SJCRH30 (cell line): ENCODE measurements at regions not wholly inside any gene's neighbourhood (a gene's known extent, or its start where the extent isn't known, plus 50 kb on each side); places are given as distances from the start of the nearest gene placed in this dataset.

Source experiments
- DNase-seq, 2 experiments: peaks; one replicate each; pipeline ENCODE4 v3.0.0-alpha.2; 2015 to 2020
- H3K27ac ChIP-seq: fragments of 250-450 bp; sonication (Bioruptor Pico); 2 replicates; pipeline ENCODE4 v1.5.1; 2020; ENCODE audit warnings: mild to moderate bottlenecking, moderate library complexity
- H3K27me3 ChIP-seq: fragments of 250-450 bp; sonication (Bioruptor Pico); 2 replicates; pipeline ENCODE4 v1.5.1; 2020; ENCODE audit warnings: mild to moderate bottlenecking, moderate library complexity
- H3K36me3 ChIP-seq: fragments of 250-450 bp; sonication (Bioruptor Pico); 2 replicates; pipeline ENCODE4 v1.5.1; 2020; ENCODE audit warnings: mild to moderate bottlenecking, moderate library complexity
- H3K4me1 ChIP-seq: fragments of 250-450 bp; sonication (Bioruptor Pico); 2 replicates; pipeline ENCODE4 v1.5.1; 2020; ENCODE audit warnings: mild to moderate bottlenecking, moderate library complexity
- H3K4me3 ChIP-seq: fragments of 250-450 bp; sonication (Bioruptor Pico); 2 replicates; pipeline ENCODE4 v1.5.1; 2020; ENCODE audit warnings: mild to moderate bottlenecking, moderate library complexity
- H3K9me3 ChIP-seq: fragments of 250-450 bp; sonication (Bioruptor Pico); replicated peaks from 2 replicates; pipeline ENCODE4 v1.5.1; 2020; ENCODE audit warnings: mild to moderate bottlenecking, moderate library complexity

GRCh38 chr2:45233301-45233700 lies 224.0 kb upstream of the SIX2 start:
- no peaks in the 10 kb centered on the region for H3K36me3 ChIP-seq
- H3K9me3 ChIP-seq, result no peaks in the 10 kb centered on the region
- no peaks in the 10 kb centered on the region for H3K27me3 ChIP-seq
- H3K27ac ChIP-seq, result no peak overlapping the region
- H3K4me3 ChIP-seq, result no peak overlapping the region
- DNase-seq, result no peak
- peaks cover 30% of the 10 kb centered on the region for H3K4me1 ChIP-seq

DNA sequence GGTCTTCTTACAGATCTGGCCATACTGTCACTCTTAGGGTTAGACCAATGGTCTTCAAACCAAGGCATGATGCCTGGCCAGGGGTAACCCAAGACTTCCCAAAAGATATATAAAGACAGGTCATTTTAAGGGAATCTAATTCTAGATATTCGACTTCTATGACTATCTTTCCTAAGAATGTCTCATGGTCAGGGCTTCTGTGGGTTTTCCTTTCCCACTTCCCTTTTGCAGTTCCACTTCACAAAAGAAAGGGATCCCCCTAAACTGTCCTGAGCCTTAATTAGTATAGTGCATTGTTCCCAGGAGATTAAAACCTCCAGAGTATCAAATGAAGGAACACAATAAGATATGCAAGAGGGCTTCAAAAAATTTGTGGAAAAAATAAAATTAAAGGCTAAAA lies 223.6 kb upstream of the SIX2 start:
- DNase-seq, result no peak
- H3K27me3 ChIP-seq, result no peaks in the 10 kb centered on the region
- no peak overlapping the region for H3K27ac ChIP-seq
- peaks cover 28% of the 10 kb centered on the region for H3K4me1 ChIP-seq
- 0 out of 2 replicates have a peak, but pooled peaks cover 2% of the 10 kb centered on the region for H3K9me3 ChIP-seq
- H3K4me3 ChIP-seq, result no peak overlapping the region
- no peaks in the 10 kb centered on the region for H3K36me3 ChIP-seq

GRCh38 chr2:45229411-45229810 lies 220.2 kb upstream of the SIX2 start:
- no peaks in the 10 kb centered on the region for H3K36me3 ChIP-seq
- no peaks in the 10 kb centered on the region for H3K27me3 ChIP-seq
- no peak overlapping the region for H3K27ac ChIP-seq
- H3K9me3 ChIP-seq, result 0 out of 2 replicates have a peak, but pooled peaks cover 5% of the 10 kb centered on the region
- H3K4me1 ChIP-seq, result peaks cover 7% of the 10 kb centered on the region; the same call in 1 of the 2 replicates
- no peak for DNase-seq
- no peak overlapping the region for H3K4me3 ChIP-seq

DNA sequence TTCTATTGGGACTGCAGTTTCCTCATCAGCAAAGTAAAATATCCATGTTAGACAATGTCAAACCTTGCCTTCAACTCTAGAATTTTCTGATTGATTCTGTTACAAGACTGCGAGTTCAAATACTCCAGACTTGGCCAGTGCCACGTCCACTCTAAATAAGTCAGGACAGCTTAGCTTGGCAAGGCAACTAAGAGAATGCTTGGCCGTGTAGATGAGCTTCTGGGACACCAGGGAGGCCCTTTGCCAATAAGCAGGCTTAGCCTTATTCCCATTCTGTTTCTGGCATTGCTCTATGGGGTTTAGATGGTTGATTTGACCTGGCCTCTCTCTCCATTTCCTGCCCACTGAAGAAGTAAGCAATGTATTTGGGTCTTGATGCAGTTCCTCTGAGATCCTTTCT lies 218.1 kb upstream of the SIX2 start:
- no peak for DNase-seq

GRCh38 chr2:45224993-45225380 lies 215.7 kb upstream of the SIX2 start:
- Histone ChIP-seq H3K4me3 (no peak overlapping the region), H3K27ac (no peak overlapping the region), H3K9me3 (0 out of 2 replicates have a peak, but pooled peaks cover 5% of the 10 kb centered on the region), H3K4me1 (peaks cover 18% of the 10 kb centered on the region), H3K36me3 (no peaks in the 10 kb centered on the region), H3K27me3 (no peaks in the 10 kb centered on the region)
- no peak for DNase-seq

More for the DNA sequence above, 218.1 kb upstream of the SIX2 start:
- Histone ChIP-seq H3K36me3 (no peaks in the 10 kb centered on the region), H3K4me1 (peaks cover 10% of the 10 kb centered on the region), H3K27ac (no peak overlapping the region), H3K9me3 (0 out of 2 replicates have a peak, but pooled peaks cover 5% of the 10 kb centered on the region), H3K4me3 (no peak overlapping the region), H3K27me3 (no peaks in the 10 kb centered on the region)

- peak in 1 of 2 experiments; percentile 34 for DNase-seq
- H3K9me3 ChIP-seq, result 0 out of 2 replicates have a peak, but pooled peaks cover 5% of the 10 kb centered on the region
- peak overlapping the region; percentile 19; the same call in 1 of the 2 replicates for H3K4me3 ChIP-seq
- no peaks in the 10 kb centered on the region for H3K36me3 ChIP-seq
- H3K27ac ChIP-seq, result no peak overlapping the region
- peaks cover 17% of the 10 kb centered on the region for H3K4me1 ChIP-seq
- no peaks in the 10 kb centered on the region for H3K27me3 ChIP-seq
Measured at GRCh38 chr2:45224321-45224992, 215.2 kb upstream of the SIX2 start.

DNA sequence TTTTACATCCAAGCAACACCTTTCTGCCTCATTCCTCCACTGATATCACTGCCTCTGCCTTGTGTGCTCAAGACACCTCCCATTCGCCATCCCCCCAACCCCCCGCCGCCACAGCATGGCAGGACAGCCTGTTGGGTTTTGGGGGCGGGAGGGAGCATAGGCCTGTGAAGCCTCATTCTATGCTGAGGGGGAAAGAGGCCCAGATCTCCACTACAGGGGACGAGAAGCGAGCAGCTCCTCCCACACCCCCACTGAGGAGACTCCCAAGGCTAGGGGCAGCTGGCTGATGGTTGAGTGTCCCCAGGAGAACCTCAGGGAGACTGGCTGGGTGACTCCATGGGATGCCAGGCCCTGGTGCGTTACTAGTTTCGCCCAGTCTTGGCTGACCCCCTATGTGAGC lies 214.3 kb upstream of the SIX2 start:
- no peak overlapping the region for H3K4me3 ChIP-seq
- H3K27me3 ChIP-seq, result no peaks in the 10 kb centered on the region
- H3K27ac ChIP-seq, result no peak overlapping the region
- H3K4me1 ChIP-seq, result peaks cover 16% of the 10 kb centered on the region
- 0 out of 2 replicates have a peak, but pooled peaks cover 5% of the 10 kb centered on the region for H3K9me3 ChIP-seq
- DNase-seq, result no peak
- H3K36me3 ChIP-seq, result no peaks in the 10 kb centered on the region

GRCh38 chr2:45220227-45220626 lies 211.0 kb upstream of the SIX2 start:
- Histone ChIP-seq H3K9me3 (no peaks in the 10 kb centered on the region), H3K27ac (no peak overlapping the region), H3K36me3 (no peaks in the 10 kb centered on the region), H3K4me1 (peaks cover 16% of the 10 kb centered on the region), H3K27me3 (no peaks in the 10 kb centered on the region), H3K4me3 (no peak overlapping the region)
- peak; percentile 59 to 70 for DNase-seq

- DNase-seq, result no peak
- Histone ChIP-seq H3K9me3 (peaks cover 5% of the 10 kb centered on the region; the same call in 1 of the 2 replicates), H3K27me3 (no peaks in the 10 kb centered on the region), H3K4me3 (no peak overlapping the region), H3K36me3 (no peaks in the 10 kb centered on the region), H3K4me1 (peaks cover 14% of the 10 kb centered on the region), H3K27ac (no peak overlapping the region)
Measured at GRCh38 chr2:45218931-45219339, 209.7 kb upstream of the SIX2 start.

DNA sequence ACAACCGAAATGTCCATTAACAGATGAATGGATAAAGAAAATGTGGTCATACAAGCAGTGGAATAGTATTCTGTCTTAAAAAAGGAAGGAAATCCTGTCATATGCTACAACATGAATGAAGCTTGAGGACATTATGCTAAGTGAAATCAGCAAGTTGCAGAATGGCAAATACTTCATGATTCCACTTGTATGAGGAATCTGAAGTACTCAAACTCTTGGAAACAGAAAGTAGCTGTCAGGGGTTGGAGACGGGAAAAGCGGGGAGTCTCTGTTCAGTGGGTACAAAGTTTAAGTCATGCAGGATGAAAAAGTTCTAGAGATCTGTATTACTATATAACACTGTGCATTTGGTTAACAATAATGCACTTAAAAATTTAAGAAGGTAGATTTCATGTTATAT lies 209.0 kb upstream of the SIX2 start:
- H3K27me3 ChIP-seq, result no peaks in the 10 kb centered on the region
- DNase-seq, result no peak
- H3K36me3 ChIP-seq, result no peaks in the 10 kb centered on the region
- peaks cover 5% of the 10 kb centered on the region; the same call in 1 of the 2 replicates for H3K9me3 ChIP-seq
- no peak overlapping the region for H3K27ac ChIP-seq
- no peak overlapping the region for H3K4me3 ChIP-seq
- H3K4me1 ChIP-seq, result peaks cover 13% of the 10 kb centered on the region

DNA sequence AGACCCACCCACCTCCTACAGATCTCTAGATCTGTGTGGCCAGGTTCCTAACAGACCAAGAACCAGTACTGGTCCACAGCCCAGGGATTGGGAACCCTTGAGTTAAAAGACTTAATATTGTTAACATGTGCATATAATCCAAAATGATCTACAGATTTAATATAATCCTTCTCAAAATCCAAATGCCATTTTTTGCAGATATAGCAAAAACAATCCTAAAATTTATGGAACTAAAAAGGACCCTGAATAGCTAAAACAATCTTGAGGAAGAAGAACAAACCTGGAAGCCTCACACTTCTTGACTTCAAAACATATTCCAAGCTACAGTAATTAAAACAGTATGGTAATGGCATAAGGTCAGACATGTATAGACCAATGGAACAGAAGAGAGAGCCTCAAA lies 206.9 kb upstream of the SIX2 start:
- no peak for DNase-seq
- Histone ChIP-seq H3K4me3 (no peak overlapping the region), H3K36me3 (no peaks in the 10 kb centered on the region), H3K4me1 (peaks cover 13% of the 10 kb centered on the region), H3K27me3 (no peaks in the 10 kb centered on the region), H3K9me3 (peaks cover 5% of the 10 kb centered on the region; the same call in 1 of the 2 replicates), H3K27ac (no peak overlapping the region)

GRCh38 chr2:45214550-45214949 lies 205.3 kb upstream of the SIX2 start:
- no peak for DNase-seq
- H3K27me3 ChIP-seq, result no peaks in the 10 kb centered on the region
- no peaks in the 10 kb centered on the region for H3K36me3 ChIP-seq
- H3K4me1 ChIP-seq, result no peaks in the 10 kb centered on the region
- H3K27ac ChIP-seq, result no peak overlapping the region
- no peak overlapping the region for H3K4me3 ChIP-seq
- H3K9me3 ChIP-seq, result peaks cover 5% of the 10 kb centered on the region; the same call in 1 of the 2 replicates

DNA sequence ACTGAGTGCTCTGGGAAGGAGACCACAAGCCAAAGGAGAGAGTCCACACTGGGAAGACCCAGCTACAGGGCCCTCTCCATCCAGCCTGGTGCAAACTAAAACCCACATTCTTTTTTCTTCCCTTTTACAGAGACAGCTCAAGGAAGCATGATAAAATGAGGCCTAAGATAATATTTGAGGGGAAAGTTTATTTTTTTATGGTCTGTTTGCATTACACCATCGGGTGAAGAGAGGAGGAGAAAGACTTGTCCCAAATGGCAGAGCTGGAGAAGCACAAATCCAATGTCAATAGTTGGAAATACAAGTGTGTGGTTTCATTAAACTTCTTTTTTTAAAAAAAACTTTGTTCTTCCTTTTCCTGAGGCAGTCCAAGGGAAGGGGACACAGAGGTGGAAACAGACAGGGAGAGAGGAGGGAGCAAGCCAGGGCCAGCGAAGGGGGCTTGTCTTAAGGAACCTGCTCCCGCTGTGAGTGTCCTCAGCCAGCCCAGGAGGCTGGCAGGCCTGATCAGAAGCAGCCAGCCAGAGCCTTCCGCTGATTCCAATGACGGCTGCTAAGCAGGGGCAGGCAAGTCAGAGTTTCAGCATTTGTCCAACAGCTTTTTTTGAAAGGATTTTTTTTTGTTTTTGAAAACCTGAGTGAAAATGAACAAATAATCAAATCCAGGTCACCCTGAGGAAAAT lies 203.8 kb upstream of the SIX2 start:
- Histone ChIP-seq H3K4me3 (no peak overlapping the region), H3K27me3 (no peaks in the 10 kb centered on the region), H3K4me1 (no peaks in the 10 kb centered on the region), H3K9me3 (peaks cover 5% of the 10 kb centered on the region; the same call in 1 of the 2 replicates), H3K27ac (no peak overlapping the region), H3K36me3 (no peaks in the 10 kb centered on the region)
- DNase-seq, result no peak

GRCh38 chr2:45211636-45212035 lies 202.4 kb upstream of the SIX2 start:
- DNase-seq, result no peak
- H3K4me3 ChIP-seq, result no peak overlapping the region
- H3K27me3 ChIP-seq, result no peaks in the 10 kb centered on the region
- no peaks in the 10 kb centered on the region for H3K4me1 ChIP-seq
- no peaks in the 10 kb centered on the region for H3K36me3 ChIP-seq
- H3K9me3 ChIP-seq, result peaks cover 5% of the 10 kb centered on the region; the same call in 1 of the 2 replicates
- no peak overlapping the region for H3K27ac ChIP-seq

GRCh38 chr2:45210462-45211195 lies 201.4 kb upstream of the SIX2 start:
- Histone ChIP-seq H3K9me3 (peaks cover 5% of the 10 kb centered on the region; the same call in 1 of the 2 replicates), H3K27me3 (no peaks in the 10 kb centered on the region), H3K36me3 (no peaks in the 10 kb centered on the region), H3K4me3 (peak overlapping the region; percentile 21), H3K4me1 (no peaks in the 10 kb centered on the region), H3K27ac (no peak overlapping the region)
- DNase-seq, result peak; percentile 44 to 59
